NCI-H1436 treated with DMSO at 0.1 percent for 48 hours (cell line): ENCODE measurements at regions not wholly inside any gene's neighbourhood (a gene's known extent, or its start where the extent isn't known, plus 50 kb on each side); places are given as distances from the start of the nearest gene placed in this dataset.

Experiments
- DNase-seq: peaks from one replicate; lab custom pipeline; 2025; lab: John Stamatoyannopoulos, UW

GRCh38 chr7:26040085-26040484 lies 111.9 kb upstream of the NFE2L3 start:
- no peak for DNase-seq

DNA sequence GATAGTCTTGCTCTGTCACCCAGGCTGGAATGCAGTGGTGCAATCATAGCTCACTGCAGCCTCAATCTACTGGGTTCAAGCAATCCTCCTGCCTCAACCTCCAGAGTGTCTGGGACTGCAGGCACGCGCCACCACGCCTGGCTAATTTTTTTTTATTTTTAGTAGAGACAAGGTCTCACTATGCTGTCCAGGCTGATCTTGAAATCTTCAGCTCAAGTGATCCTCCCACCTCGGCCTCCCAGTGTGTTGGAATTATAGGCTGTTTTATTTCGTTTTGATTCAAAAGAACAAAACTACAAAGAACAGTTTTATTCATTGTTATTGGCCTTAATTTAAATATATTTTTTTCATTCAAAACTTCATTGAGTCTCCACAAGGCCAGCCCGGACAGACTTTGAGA lies 109.8 kb upstream of the NFE2L3 start:
- DNase-seq, result no peak

- no peak for DNase-seq
Measured at GRCh38 chr7:26043801-26044200, 108.2 kb upstream of the NFE2L3 start.

- DNase-seq, result no peak
Measured at GRCh38 chr7:26044320-26044719, 107.7 kb upstream of the NFE2L3 start.

DNA sequence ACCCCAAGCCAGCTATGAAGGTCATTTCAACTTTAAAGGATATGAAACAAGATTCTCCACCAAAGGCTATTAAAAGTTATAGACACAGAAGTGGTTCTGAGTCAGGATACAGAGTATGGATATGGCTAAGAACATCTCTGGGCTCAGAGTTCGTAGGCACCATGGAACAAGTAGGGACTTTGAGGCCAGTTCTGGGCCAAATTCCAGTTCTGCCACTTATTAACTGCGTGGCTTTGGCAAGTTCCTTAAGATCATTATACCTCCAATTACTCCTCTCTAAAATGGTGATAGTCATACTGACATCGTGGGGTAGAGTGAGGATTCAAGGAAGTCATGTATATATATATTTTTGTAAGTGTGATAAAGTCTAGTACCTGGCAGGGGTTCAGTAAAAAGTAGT lies 105.8 kb upstream of the NFE2L3 start:
- no peak for DNase-seq

DNA sequence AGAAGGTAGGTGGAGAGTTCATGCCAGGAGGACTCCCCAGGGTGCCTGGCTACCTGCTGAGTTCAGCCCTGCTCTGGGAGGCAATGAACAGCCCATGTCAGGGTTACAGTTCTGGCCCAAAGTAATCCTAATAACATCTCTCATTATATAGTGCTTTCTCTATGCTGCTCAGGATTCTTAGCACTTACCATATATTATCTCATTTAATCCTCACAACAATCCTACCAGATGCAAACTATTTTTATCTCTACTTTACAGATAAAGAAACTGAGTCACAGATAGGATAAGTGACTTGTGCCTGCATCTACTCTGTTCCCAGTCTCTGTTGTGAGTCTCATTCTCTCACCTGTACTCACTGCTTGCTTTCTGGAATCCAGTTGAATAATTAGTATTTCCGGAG lies 105.1 kb upstream of the NFE2L3 start:
- no peak for DNase-seq

- DNase-seq, result no peak
Measured at GRCh38 chr7:26048663-26049062, 103.3 kb upstream of the NFE2L3 start.

GRCh38 chr7:26049081-26049480 lies 102.9 kb upstream of the NFE2L3 start:
- no peak for DNase-seq

GRCh38 chr7:26051021-26051420 lies 101.0 kb upstream of the NFE2L3 start:
- DNase-seq, result no peak

- no peak for DNase-seq
Measured at GRCh38 chr7:26052706-26053105, 99.3 kb upstream of the NFE2L3 start.

DNA sequence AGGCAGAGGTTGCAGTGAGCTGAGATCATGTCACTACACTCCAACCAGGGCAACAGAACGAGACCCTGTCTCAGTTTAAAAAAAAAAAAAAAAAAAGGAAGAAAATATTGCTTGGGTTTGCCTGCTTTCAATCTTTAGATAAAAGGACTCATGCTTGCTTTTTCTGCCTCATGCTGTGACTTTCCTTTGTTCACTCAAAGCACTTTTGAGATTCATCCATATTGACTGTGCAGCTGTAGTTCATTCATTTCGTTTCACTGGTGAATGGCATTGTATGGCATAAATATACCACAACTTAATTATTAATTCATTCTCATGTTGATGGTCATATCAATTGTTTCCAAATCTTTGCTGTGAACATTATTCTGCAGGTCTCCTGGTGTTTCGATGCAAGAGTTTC lies 97.6 kb upstream of the NFE2L3 start:
- no peak for DNase-seq

GRCh38 chr7:26055241-26055640 lies 96.8 kb upstream of the NFE2L3 start:
- DNase-seq, result no peak

DNA sequence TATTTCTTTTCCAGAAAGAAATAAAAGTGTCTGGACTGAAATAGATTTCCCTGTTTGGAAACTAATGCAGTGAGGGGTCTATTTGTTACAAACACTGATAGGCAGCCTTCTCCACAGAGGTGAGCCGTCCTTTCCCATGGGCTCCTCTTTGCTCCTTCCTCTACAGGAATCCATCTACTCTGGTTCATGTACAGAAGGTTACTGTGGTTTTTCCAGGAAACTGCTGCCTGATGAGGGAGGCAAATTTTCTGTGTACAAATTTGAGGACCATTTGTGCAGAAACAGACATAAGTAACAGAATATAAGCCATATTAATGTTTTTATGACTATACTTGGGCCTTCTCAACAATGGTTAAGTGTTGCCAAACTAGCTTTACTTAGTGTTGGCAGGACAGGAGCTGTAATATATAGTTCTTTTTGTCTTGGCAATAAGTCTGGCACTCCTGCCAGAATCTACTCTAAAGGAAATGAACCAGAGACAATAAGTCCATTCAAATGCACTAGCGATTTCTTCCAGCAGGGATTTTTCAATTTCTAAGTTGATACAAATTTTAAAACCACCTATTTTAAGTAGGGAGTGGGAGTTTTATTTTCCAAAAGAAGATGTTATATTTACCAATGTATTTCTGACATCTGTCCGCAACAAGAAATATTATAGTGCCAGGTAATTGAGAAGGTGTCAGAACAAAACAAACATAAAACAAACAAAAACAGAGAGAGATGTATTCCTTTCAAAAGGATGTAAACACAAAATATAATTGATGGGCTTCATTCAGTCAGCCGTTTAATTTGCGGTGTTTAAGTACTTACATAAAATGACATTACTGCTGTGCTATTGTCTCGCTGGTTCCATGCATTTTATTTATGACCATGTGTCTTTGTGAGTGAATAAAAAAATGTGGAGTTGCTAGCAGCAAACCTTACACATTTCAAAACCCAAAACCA lies 91.0 kb upstream of the NFE2L3 start:
- peak; percentile 35 for DNase-seq

GRCh38 chr7:26061678-26062603 lies 90.1 kb upstream of the NFE2L3 start:
- DNase-seq, result peak; percentile 39

DNA sequence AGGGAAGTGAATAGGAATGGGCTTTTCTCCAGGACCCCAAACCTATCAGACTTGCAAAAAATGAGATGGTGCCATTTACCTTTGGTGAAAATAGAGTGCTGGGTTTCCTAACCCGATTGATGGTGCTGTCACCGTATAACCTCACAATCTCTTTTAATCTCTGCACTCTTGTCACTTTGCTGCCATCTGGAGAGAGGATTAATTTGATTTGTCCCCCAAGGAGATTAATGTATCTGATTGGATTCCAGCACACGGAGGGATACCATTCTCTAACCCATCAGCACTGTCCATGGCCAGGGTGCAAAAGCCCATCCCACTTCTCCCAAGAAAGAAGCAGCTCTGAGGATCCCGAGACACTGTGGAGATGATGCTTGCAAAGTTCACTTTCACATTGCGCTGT lies 86.3 kb upstream of the NFE2L3 start:
- DNase-seq, result no peak

DNA sequence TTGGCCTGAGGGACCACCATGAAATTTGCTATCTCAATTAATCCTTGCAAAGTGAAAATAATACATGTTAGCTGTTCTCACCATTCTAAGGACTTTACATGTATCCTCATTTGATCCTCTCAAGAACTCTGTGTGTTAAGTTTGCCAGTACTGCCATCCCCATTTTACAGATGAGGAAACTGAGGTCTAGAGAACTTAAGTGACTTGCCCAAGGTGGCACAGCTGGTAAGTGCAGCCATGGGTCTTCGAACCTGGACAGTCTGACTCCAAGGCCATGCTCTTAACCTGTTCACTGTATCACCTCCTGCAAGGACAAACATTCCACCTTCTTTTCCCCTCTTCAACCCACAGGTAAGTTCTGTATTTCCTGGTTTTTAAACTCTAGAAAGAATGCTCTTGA lies 85.3 kb upstream of the NFE2L3 start:
- no peak for DNase-seq

DNA sequence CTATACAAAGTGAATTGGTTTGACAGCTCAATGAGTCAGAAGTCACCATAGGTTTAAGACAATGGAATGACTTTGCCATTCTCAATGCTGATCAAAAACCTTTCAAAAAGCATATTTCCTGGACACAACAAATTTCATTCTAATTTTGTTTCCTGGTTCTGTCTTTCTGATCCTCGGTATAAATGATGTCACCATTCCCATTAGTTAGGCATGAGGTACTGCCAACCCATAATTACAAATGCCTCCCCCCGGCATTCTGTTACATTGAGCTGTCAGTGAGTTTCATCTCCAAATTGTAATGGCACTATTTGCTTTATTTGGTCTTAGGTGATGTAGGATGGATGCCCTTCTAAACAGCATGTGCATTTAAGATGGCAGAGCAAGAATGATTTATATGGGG lies 81.7 kb upstream of the NFE2L3 start:
- DNase-seq, result no peak

DNA sequence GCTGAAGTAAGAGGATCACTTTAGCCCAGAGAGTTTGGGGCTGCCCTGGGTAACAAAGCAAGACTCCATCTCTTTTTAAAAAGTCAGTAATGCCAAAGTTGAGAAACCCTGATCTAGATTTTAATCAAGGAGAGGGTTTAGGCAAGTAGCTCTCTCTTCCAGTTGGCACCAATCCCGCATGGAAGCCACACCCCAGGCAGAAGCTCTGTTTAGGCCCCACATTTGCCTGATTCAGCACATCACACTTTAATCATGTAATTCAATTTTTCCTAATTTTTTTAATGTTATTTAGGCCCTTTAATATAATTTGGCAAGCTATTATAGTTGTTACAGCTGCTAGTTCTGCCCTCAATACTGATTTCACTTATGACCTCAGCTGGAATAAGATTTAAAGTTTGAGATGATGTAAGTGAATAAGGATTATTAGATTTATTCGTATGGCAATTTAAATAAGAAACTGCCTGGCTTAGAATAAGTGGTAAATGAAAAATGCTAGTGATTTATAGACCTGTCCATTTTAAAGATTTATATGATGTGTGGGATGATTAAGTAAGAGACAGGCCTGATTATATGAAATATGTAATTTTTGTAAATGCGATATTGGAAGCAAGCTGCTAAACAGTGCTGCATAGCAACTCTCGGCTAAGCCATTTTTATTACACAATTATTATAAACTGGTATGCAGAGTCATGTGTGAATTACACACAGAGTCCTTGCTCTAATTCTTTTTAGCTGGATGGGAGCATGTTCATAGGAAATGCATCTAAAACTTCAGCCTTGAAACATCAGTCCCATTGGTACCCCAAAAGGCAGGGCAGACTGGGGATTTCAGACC lies 80.2 kb upstream of the NFE2L3 start:
- DNase-seq, result no peak

GRCh38 chr7:26073041-26073440 lies 79.0 kb upstream of the NFE2L3 start:
- DNase-seq, result no peak

DNA sequence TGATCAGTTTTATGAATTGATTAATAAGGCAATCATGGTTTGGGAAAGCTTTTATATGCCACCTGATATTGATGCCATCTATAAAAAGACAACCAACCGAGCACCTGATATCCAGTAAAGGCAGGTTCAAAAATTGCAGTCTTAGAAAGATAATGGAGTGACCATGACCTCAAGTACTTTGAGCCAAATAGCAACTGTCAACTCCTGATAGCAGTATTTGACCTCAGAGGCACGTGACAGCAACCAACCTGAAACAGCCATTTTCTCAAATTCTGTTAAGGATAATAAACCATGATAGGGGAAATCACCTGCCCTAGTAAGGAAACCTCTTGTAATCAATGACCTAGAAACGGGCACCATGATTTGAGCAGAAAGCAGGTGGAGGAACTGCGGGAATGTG lies 77.1 kb upstream of the NFE2L3 start:
- no peak for DNase-seq

DNA sequence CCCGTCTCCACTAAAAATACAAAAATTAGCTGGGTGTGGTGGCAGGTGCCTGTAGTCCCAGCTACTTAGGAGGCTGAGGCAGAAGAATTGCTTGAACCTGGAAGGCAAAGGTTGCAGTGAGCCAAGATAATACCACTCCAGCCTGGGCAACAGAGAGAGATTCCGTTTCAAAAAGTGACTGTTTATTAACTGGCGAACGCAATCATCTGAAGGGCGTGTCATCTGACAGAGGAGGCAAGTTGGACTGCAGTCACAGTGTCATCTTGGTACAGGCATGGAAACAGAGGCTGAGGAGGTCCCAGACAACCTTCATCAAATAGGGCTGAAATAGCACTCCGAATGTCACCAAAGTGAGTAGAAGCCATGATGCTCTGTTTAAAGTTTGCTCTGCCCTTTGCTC lies 75.3 kb upstream of the NFE2L3 start:
- no peak for DNase-seq
